ENCODE measurements at regions not wholly inside any gene's neighbourhood (a gene's known extent, or its start where the extent isn't known, plus 50 kb on each side); places are given as distances from the start of the nearest gene placed in this dataset.
"Not testable (repeated sequence)": the region's sequence is repeated elsewhere in the genome, so short reads cannot be mapped to it uniquely, and the experiment has no call there.

- not testable (repeated sequence) for DNase-seq
Measured at GRCh38 chrY:7588176-7588575, 676.6 kb upstream of the AMELY start.

- no peak for DNase-seq
Measured at GRCh38 chrY:7562541-7562940, 651.0 kb upstream of the AMELY start.

DNA sequence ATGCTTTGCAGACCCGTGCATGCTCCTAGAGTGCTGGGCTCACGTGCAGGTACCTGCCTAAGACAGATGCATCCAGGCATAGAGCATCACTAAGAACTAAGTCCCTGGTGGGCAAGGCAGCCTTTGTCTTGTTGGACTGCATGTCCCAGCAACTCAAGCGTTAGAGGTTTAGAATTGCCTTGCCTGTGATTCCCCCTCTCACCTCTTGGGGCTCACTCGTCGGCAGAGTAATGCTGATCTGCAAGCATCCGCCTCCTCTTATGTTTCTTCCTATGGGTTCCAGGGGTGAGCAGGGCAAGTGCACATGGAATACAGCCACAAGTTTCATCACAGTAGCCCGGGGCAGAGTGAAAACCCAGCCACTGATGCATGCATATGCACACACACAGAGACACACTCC, 646.1 kb upstream of the AMELY start:
- no peak for DNase-seq

DNA sequence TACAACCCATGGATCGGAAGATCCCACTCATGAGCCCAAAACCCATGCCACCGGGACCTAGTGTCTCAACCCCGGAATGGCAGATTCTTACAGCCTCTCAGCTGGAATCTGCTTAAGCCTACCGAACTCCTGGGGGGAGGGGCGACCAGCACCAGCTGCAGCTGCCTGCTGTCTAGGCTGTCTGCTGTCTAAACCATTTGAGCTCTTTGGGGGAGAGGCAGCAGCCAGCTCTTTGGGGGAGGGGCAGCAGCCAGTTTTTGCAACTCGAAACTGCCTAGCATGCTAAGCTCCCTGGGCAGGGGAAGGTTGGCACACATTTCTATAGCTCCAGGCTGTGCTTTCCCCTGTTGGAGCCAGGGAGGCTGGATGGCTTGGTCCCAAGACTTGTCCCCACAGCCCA, 643.5 kb upstream of the AMELY start:
- DNase-seq: no peak

DNA sequence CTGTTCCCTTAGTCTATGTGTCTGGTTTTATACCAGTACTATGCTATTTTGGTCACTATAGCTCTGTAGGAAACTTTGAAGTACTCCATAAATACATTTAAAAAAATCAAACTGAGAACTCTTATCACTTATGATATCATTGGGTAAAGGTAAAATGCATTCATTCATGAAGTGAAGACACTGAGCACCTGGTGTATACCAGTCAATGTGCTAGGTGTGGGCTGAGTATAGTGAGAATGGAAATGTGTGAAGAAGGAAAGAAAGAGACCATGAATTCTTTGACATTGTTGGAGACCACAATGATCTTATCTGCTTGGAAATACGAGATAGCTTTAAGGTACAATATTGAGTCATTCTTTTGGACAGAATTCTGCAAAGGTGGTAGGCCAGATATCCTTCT, 633.5 kb upstream of the AMELY start:
- DNase-seq: no peak

- DNase-seq: no peak
Measured at GRCh38 chrY:7544172-7544770, 632.7 kb upstream of the AMELY start.

GRCh38 chrY:7543506-7543905, 632.0 kb upstream of the AMELY start:
- DNase-seq: no peak

GRCh38 chrY:7542256-7542858, 630.8 kb upstream of the AMELY start:
- peak in 1 of 51 donors; percentile 4 for DNase-seq

DNA sequence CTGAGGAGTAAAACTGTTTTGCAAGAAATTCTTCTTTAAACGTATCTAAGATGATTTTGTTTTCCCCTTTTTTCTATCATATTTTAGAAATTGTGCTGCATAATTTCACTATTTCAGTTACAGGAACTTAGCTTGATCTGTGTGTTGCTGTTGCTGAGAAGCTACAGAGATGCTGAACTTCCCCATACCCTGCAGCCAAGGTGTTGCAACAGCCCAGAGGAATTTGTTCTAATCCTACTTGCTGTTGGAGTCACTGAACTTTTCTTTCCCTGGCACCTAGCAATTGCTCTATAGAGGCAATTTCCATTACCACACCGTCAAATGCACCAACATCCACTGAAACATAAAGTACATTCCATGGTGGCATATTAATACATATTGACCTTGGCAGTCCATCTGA, 617.8 kb upstream of the AMELY start:
- no peak for DNase-seq

DNA sequence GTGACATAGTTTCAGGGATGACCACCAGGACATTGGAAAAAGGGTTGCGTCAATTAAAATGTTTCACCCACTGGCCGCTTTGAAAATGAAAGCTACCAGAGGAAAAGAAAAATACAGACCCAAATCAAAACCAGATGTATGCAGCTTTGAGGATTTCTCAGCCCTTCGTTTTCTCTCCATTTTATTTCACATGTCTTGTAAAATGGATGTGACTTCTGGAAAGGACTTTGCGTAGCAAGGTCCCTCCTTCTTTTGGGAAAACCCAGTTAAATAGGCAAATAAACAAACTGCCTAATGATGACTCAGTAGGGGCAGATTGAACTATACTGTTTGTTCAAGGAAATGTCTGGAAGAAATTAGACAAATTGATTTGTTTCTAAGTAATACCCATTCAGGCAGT, 616.0 kb upstream of the AMELY start:
- not testable (repeated sequence) for DNase-seq

GRCh38 chrY:7518387-7518786, 606.8 kb upstream of the AMELY start:
- DNase-seq: no peak

GRCh38 chrY:7516268-7516667, 604.7 kb upstream of the AMELY start:
- no peak for DNase-seq

GRCh38 chrY:7515812-7516211, 604.3 kb upstream of the AMELY start:
- no peak for DNase-seq

DNA sequence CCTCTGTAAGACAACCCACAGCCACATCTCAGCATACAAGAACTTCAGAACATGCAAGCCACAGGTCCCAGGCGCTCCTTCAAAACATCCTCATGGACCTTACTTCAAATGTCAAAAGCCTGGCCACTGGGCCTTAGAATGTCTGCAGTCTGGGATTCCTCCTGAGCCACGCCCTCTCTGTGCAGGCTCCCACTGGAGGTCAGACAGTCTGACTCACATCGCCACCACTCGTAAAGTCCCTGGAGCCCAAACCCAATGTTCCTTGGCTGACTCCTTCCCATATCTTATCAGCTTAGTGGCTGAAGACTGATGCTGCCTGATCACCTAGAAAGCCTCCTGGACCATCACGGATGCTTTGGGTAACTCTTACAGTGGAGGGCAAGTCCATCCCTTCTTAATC, 591.3 kb upstream of the AMELY start:
- no peak for DNase-seq

GRCh38 chrY:7501236-7501635, 589.7 kb upstream of the AMELY start:
- DNase-seq: no peak

DNA sequence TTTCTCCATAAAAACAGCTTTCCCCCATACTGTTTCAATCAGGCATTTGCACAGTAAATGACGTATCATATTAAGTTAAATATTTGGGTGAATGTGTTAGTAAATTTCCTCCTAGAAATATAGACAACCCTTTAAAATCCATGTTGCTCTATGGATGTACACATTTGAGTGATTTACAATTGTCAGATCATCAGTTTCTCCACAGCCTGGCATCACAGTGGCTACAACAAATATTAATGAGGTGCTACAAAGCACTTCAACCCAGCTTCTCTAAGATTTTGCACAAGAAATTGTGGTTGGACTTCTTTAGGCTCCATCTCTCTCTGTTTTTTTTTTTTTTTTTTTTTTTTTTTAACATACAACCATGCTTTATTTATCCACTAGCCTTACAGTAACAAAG, 584.4 kb upstream of the AMELY start:
- no peak for DNase-seq

- not testable (repeated sequence) for DNase-seq
Measured at GRCh38 chrY:7484455-7485285, 573.1 kb upstream of the AMELY start.

GRCh38 chrY:7471976-7472375, 560.4 kb upstream of the AMELY start:
- no peak for DNase-seq

DNA sequence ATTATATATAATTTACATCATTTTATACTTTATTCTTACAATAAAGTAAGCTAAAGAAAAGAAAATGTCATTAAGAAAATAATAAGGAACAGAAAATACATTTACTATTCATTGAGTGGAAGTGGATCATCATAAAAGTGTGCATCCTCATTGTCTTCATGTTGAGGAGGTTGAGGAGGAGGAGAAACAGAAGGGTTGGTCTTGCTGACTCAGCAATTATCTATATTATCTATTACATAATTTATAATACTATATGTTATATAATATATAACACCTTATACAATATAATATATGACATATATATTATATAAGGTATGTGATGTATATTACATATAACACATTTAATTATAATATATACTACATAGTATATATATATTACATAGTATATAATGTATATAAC, 558.5 kb upstream of the AMELY start:
- no peak for DNase-seq

GRCh38 chrY:7468951-7469745, 557.6 kb upstream of the AMELY start:
- DNase-seq: no peak

- DNase-seq: no peak
Measured at GRCh38 chrY:7467796-7468520, 556.4 kb upstream of the AMELY start.

All from hypothalamus (tissue), 51 donors.